Muscle of back (tissue), 3 donors: ENCODE measurements at regions not wholly inside any gene's neighbourhood (a gene's known extent, or its start where the extent isn't known, plus 50 kb on each side); places are given as distances from the start of the nearest gene placed in this dataset.
A peak's percentile ranks its signal among the peaks of the same experiment; 100 is the strongest.
"Not testable (repeated sequence)": the region's sequence is repeated elsewhere in the genome, so short reads cannot be mapped to it uniquely, and the experiment has no call there.

Source experiments
- DNase-seq, 3 donors: peaks; one replicate each; pipeline versions ENCODE4 v3.0.0 to v3.0.0-alpha.2; 2013

GRCh38 chr4:10276152-10276551 is 159.6 kb upstream of the WDR1 start:
- DNase-seq: no peak

DNA sequence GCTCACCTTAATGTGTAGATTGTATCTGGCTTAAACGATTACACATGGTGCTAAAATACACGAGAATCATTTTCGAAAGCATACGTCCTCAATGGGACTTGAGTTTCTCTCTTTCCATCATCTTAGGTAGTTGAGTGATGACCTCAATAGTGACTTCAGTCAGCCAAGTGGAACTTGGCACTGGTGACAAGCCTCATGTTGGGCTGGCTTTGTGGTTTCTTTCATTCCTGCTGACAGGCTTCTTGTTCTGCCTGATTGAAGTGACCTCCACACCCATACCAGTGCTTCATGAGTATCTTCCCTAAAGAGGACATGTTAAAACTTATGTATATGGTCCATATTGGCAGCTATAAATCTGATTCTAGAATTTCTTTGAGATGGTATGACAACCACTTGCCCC is 159.1 kb upstream of the WDR1 start:
- DNase-seq: no peak

DNA sequence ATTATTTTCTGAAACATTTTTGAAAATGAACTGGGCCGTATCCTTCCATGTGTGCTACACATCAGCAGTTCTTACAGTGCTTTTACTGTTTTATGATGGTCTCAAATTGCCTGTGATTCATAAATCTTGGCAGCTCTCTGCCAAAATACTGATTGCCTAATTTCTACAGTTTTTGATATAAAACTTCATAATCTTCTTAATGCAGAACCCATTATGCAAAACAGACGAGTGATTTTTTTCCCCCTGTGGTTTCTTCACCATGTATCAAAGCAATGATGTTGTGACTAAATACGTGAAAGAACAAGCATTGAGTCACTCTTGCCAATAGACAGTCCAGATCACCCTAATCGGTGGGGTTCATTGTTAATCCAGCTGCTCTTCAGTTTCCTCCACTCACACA is 156.4 kb upstream of the WDR1 start:
- DNase-seq: no peak

- peak in 1 of 3 donors; percentile 8 for DNase-seq
Measured at GRCh38 chr4:10272511-10272910, 155.9 kb upstream of the WDR1 start.

DNA sequence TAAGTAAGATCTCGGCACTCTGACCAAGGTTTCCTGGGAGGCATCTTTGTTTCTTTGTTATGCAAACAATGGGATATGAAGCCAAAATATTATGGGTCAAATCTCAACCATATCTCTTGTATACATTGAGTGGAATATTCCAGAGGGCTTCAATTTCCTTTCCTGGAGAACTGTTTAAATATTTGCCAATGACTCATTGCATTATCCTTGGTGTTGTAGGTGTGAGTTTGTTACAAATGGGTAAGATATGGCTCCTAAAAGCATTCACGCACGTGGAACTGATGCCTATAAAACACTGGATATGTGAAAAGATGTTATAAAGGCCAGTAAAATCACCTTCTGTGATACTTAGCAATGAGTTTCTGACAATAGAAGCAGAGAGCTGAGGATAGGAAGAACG is 150.5 kb upstream of the WDR1 start:
- DNase-seq: no peak

DNA sequence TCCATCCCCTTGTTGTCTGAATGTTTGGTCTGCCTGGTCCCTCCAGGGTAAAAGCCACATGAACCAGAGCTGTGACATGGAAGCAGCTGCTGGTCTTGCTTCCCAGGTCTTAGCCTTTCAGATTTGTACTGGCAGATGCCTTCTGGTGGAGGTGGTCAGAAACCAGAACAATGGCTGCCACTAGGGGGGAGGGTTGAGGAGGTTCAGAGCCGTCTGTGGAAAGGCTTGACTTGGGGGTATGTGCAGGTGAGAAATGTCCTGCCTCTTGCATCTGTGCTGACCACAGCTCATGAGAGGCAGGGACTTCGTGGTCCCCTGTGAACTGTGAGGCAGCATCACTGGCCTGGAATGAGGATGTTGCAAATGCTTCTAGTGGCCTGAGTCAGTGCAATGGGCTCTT is 144.2 kb upstream of the WDR1 start:
- DNase-seq: no peak

- no peak for DNase-seq
Measured at GRCh38 chr4:10259976-10260375, 143.4 kb upstream of the WDR1 start.

GRCh38 chr4:10256203-10256602 is 139.6 kb upstream of the WDR1 start:
- DNase-seq: no peak

- no peak for DNase-seq
Measured at GRCh38 chr4:10253765-10254164, 137.2 kb upstream of the WDR1 start.

- no peak for DNase-seq
Measured at GRCh38 chr4:10245751-10246150, 129.2 kb upstream of the WDR1 start.

GRCh38 chr4:10243856-10244255 is 127.3 kb upstream of the WDR1 start:
- DNase-seq: peak in 1 of 3 donors; percentile 0

DNA sequence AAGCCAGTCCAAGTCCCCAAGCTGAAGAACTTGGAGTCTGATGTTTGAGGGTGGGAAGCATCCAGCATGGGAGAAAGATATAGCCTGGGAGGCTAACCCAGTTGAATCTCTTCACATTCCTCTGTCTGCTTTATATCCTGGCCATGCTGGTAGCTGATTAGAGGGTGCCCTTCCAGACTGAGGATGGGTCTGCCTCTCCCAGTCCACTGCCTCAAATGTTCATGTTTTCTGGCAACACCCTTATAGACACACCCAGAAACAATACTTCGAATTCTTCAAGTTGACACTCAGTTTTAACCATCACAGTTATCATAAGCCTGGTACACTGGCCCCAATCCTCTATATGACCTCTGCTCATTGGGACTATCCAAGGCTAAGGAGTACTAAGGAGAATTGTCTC is 124.1 kb upstream of the WDR1 start:
- DNase-seq: peak in 1 of 3 donors; percentile 1

- DNase-seq: peak; percentile 5 to 37 (median 8)
Measured at GRCh38 chr4:10239982-10240654, 123.5 kb upstream of the WDR1 start.

DNA sequence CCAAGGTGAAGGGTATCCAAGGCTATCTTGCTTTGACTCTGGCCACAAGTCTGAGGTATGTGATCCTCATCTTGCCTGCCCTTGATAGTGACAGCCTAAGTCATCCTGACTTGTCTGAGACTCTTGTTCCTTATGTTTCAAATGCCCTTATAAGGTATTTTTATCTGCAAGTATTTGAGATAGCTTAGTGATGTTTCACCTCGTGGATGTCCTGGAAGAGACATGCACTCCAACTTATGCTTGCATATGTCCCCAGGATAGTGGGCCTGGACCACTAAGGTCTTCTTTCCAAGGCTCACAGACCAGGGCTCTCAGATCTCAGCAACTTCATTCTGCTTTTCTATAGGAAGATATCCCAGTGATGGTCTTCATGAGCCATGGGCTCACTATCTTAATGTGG is 120.5 kb upstream of the WDR1 start:
- peak in 1 of 3 donors; percentile 0 for DNase-seq

- DNase-seq: no peak
Measured at GRCh38 chr4:10232114-10232513, 115.5 kb upstream of the WDR1 start.

DNA sequence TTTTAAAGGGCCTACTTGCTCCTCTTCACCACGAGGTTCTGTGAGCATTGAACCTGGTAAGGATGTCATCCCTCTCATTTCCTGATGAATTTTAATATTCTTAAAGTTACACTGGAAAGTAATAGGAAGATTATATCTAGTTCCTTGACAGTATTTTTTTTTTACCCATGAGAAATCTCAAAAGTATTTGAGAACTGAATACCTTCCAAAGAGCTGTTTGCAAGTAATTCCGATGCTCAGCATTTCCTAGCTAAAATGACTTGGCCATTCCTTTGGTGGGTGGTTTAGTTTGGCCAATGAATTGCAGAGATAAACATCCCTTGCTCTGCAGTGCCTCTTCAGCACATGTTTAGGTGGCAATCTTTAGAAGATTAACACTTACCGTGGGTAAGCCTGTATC is 110.2 kb upstream of the WDR1 start:
- DNase-seq: no peak

DNA sequence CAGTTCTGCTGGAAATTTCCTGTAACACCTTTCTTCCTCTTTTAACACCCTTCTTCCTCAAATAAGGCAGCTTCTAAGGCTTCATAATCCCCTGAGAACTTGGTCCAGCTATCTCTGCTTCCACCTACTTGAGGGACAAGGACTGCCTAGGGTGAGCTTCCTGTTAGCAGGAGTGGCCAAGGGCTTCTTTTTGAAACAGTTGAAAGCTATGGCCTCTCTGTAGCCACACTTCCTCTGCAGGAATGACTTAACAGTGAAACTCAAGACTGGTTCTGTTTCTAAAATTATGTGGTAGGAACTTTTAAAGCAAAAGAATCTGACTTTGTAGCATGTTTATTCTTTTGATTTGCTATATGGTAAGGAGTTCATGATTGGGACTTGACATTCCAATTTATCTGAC is 108.5 kb upstream of the WDR1 start:
- DNase-seq: no peak

DNA sequence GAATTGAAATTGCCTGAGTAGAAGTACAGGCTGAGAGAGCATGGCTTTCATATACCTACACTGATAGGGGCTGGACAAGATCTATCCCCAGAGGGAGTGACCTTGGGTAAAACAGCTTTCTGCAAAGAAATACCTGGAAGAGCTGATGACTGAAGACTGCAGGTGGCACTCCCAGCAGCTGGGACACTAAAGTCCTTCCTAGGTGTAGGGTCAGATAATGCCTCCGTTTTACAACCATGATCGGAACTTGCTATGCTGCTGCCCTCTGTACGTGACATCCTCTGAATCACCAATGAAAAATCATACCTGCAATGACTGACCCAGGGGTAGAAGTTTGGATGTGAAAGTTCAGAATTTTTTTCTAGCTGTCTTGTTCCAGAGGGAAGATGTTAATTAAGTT is 107.2 kb upstream of the WDR1 start:
- DNase-seq: no peak

GRCh38 chr4:10213481-10213880 is 96.9 kb upstream of the WDR1 start:
- not testable (repeated sequence) for DNase-seq

GRCh38 chr4:10212901-10213300 is 96.3 kb upstream of the WDR1 start:
- no peak for DNase-seq

DNA sequence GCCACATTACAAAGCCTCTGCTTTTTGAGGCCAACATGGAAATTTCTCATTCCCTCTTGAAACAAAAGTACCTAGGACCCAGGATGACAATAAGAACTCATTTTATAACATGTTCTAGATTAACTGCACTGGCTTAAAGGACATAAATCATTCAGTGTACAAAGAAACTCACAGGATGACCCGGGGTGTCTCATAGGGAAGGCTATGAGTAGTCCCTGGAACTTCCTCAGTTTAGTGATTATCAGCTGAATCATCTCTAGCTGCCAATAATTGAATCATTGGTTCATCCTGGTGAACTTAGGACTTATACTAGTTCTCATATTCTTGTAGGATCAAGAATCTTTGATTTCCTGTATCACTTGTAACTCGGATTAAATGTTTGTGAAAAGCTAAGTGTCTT is 95.8 kb upstream of the WDR1 start:
- no peak for DNase-seq

DNA sequence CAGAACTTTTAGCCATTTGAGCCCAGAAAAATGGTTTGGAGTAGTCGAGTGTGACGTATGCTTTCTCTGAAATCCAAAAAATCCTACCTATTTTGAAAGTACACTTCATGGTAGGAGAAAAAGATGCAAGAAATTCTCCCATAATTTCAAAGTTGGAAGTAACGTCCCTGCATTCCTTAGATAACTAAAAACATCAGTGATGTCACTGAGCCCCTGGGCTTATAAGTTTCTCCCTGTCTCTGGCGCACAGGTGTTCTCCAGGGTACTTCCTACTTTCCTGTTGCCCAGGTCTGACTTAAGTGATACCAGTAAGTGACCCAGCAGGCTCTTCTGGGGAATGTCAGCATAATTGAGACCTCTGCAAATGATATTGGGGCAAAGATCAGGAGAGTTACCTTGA is 90.5 kb upstream of the WDR1 start:
- no peak for DNase-seq

- DNase-seq: no peak
Measured at GRCh38 chr4:10205223-10205622, 88.6 kb upstream of the WDR1 start.

- peak in 1 of 3 donors; percentile 0 for DNase-seq
Measured at GRCh38 chr4:10204401-10205058, 87.9 kb upstream of the WDR1 start.
